ENCODE measurements at regions not wholly inside any gene's neighbourhood (a gene's known extent, or its start where the extent isn't known, plus 50 kb on each side); places are given as distances from the start of the nearest gene placed in this dataset.

DNA sequence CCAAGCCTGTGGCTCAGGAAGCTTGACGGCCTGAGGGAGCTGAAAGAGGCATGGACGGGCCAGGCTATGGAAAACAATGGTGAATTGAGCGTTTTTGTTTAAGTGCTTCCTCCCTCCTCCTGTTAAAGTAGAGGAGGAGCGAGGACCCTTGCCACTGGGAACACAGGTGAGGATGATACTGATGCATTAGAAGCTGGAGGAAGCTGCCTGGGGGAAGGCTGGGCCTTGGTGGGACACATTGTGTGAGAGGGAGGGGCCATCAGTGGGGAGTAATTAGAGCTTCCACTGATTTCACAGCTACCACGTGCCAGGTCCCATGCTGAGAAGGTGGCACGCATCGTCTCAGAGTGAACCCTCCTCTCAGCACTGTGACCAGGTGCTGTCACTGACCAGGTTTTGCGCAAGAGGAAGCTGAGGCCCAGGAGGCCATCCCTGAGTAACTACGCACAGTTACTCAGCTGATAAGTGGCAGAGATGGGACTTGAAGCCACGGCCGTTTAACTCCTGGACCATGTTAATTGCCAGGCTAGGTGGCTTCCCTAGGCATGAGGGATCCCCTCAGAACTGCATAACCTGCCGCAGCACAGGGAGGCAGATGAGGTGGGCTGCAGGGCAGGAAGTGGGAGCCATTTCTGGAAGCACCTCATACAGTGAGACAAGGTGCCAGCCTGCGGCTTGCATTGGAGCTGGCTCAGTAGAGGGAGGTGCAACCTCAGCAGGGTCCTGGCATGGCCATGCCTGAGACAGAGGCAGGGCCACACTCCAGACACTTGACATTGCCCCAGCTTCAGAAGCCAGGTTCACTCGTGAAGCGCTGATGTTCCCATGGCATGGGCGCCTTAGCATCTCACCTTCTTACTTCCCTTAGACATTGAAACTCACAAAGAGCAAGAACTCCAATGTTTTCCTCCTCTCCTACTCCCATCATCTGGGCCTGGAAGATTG, 195.3 kb upstream of the MVB12B start (continued):
- no peak for TF ChIP-seq HLTF (IDR thresholded peaks at IDR 0.05)
- TF ChIP-seq, protein P1, sequence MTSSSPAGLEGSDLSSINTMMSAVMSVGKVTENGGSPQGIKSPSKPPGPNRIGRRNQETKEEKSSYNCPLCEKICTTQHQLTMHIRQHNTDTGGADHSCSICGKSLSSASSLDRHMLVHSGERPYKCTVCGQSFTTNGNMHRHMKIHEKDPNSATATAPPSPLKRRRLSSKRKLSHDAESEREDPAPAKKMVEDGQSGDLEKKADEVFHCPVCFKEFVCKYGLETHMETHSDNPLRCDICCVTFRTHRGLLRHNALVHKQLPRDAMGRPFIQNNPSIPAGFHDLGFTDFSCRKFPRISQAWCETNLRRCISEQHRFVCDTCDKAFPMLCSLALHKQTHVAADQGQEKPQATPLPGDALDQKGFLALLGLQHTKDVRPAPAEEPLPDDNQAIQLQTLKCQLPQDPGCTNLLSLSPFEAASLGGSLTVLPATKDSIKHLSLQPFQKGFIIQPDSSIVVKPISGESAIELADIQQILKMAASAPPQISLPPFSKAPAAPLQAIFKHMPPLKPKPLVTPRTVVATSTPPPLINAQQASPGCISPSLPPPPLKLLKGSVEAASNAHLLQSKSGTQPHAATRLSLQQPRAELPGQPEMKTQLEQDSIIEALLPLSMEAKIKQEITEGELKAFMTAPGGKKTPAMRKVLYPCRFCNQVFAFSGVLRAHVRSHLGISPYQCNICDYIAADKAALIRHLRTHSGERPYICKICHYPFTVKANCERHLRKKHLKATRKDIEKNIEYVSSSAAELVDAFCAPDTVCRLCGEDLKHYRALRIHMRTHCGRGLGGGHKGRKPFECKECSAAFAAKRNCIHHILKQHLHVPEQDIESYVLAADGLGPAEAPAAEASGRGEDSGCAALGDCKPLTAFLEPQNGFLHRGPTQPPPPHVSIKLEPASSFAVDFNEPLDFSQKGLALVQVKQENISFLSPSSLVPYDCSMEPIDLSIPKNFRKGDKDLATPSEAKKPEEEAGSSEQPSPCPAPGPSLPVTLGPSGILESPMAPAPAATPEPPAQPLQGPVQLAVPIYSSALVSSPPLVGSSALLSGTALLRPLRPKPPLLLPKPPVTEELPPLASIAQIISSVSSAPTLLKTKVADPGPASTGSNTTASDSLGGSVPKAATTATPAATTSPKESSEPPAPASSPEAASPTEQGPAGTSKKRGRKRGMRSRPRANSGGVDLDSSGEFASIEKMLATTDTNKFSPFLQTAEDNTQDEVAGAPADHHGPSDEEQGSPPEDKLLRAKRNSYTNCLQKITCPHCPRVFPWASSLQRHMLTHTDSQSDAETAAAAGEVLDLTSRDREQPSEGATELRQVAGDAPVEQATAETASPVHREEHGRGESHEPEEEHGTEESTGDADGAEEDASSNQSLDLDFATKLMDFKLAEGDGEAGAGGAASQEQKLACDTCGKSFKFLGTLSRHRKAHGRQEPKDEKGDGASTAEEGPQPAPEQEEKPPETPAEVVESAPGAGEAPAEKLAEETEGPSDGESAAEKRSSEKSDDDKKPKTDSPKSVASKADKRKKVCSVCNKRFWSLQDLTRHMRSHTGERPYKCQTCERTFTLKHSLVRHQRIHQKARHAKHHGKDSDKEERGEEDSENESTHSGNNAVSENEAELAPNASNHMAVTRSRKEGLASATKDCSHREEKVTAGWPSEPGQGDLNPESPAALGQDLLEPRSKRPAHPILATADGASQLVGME (CRISPR knock-in tag; IDR thresholded peaks at IDR 0.05), result no peak
- no peak for TF ChIP-seq RBM25 (IDR thresholded peaks at IDR 0.05; ENCODE audit: low read depth, low read length, severe bottlenecking)
- TF ChIP-seq NCOR1 (IDR thresholded peaks at IDR 0.05), result no peak
- TF ChIP-seq, protein P2, sequence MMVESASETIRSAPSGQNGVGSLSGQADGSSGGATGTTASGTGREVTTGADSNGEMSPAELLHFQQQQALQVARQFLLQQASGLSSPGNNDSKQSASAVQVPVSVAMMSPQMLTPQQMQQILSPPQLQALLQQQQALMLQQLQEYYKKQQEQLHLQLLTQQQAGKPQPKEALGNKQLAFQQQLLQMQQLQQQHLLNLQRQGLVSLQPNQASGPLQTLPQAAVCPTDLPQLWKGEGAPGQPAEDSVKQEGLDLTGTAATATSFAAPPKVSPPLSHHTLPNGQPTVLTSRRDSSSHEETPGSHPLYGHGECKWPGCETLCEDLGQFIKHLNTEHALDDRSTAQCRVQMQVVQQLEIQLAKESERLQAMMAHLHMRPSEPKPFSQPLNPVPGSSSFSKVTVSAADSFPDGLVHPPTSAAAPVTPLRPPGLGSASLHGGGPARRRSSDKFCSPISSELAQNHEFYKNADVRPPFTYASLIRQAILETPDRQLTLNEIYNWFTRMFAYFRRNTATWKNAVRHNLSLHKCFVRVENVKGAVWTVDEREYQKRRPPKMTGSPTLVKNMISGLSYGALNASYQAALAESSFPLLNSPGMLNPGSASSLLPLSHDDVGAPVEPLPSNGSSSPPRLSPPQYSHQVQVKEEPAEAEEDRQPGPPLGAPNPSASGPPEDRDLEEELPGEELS (CRISPR knock-in tag; IDR thresholded peaks at IDR 0.05; ENCODE audit: borderline replicate concordance), result no peak

All from K562 (cell line).